Epithelial cell of proximal tubule (primary cell): ENCODE measurements at regions not wholly inside any gene's neighbourhood (a gene's known extent, or its start where the extent isn't known, plus 50 kb on each side); places are given as distances from the start of the nearest gene placed in this dataset.

Experiments used
- DNase-seq: peaks from one replicate; pipeline ENCODE4 v3.0.0-alpha.2; 2011; ENCODE audit warnings: low read depth
- H3K4me3 ChIP-seq: 2 replicates; pipeline ENCODE4 v1.5.1; 2011; ENCODE audit warnings: low read depth, mild to moderate bottlenecking, low read length
- CTCF ChIP-seq: conservative IDR thresholded peaks from 2 replicates; pipeline ENCODE4 v1.5.1; 2012; ENCODE audit warnings: low read depth, mild to moderate bottlenecking, low read length

GRCh38 chr1:73623946-73624345 lies 574.0 kb downstream of the LRRIQ3 start:
- H3K4me3 ChIP-seq, result no peak overlapping the region
- DNase-seq, result no peak
- TF ChIP-seq CTCF, result no peak

- TF ChIP-seq CTCF, result no peak
- no peak for DNase-seq
Observed at GRCh38 chr1:73617145-73617544, 580.8 kb downstream of the LRRIQ3 start.

GRCh38 chr1:73611681-73612080 lies 586.3 kb downstream of the LRRIQ3 start:
- no peak for DNase-seq
- TF ChIP-seq CTCF, result no peak
- no peak overlapping the region for H3K4me3 ChIP-seq

More at GRCh38 chr1:73617145-73617544, 580.8 kb downstream of the LRRIQ3 start:
- H3K4me3 ChIP-seq, result no peak overlapping the region

- DNase-seq, result peak; percentile 15
Observed at GRCh38 chr1:73604739-73605138, 593.2 kb downstream of the LRRIQ3 start.

GRCh38 chr1:73604211-73604610 lies 593.8 kb downstream of the LRRIQ3 start:
- DNase-seq, result no peak
- TF ChIP-seq CTCF, result no peak
- H3K4me3 ChIP-seq, result no peak overlapping the region

More at GRCh38 chr1:73604739-73605138, 593.2 kb downstream of the LRRIQ3 start:
- no peak overlapping the region for H3K4me3 ChIP-seq
- no peak for TF ChIP-seq CTCF

- no peak for TF ChIP-seq CTCF
- DNase-seq, result peak; percentile 15
- H3K4me3 ChIP-seq, result no peak overlapping the region
Observed at GRCh38 chr1:73593804-73594203, 604.2 kb downstream of the LRRIQ3 start.

GRCh38 chr1:73593364-73593763 lies 604.6 kb downstream of the LRRIQ3 start:
- H3K4me3 ChIP-seq, result peak overlapping the region; percentile 34
- peak; percentile 64 for DNase-seq
- TF ChIP-seq CTCF, result no peak
